Adrenal gland (tissue), 9 donors: ENCODE measurements at regions not wholly inside any gene's neighbourhood (a gene's known extent, or its start where the extent isn't known, plus 50 kb on each side); places are given as distances from the start of the nearest gene placed in this dataset.

Source experiments
- DNase-seq, 7 donors: peaks; one replicate each; pipeline ENCODE4 v3.0.0-alpha.2; 2019 to 2020
- H3K27ac ChIP-seq, 5 donors: fragments of 200-600 bp; sonication (generic) in 4 of 5; 1 replicate in 3 of 5; 2 replicates in 2 of 5; pipeline versions ENCODE4 v1.5.1 to v1.8.0; 2016 to 2020; ENCODE audit warnings: mild to moderate bottlenecking in 1 of 5
- H3K27me3 ChIP-seq: fragments of 200-600 bp; 2 replicates; pipeline ENCODE4 v1.8.0; 2021
- H3K36me3 ChIP-seq, 2 donors: fragments of 200-600 bp; replicated peaks in 1 of 2; 1 replicate in 1 of 2; 2 replicates in 1 of 2; pipeline versions ENCODE4 v1.5.1 to v1.8.0; 2018 to 2022
- H3K4me1 ChIP-seq, 2 donors: fragments of 200-600 bp; replicated peaks in 1 of 2; 1 replicate in 1 of 2; 2 replicates in 1 of 2; pipeline versions ENCODE4 v1.5.1 to v1.8.0; 2018 to 2021
- H3K4me3 ChIP-seq, 4 donors: fragments of 200-600 bp; sonication (generic) in 3 of 4; one replicate each; pipeline ENCODE4 v1.5.1; 2016 to 2018
- H3K9me3 ChIP-seq, 3 donors: fragments of 200-600 bp; sonication (generic) in 1 of 3; replicated peaks in 1 of 3; 1 replicate in 2 of 3; 2 replicates in 1 of 3; pipeline versions ENCODE4 v1.5.1 to v1.8.0; 2016 to 2021
- CTCF ChIP-seq, 6 experiments: fragments of 450-650 bp in 4 of 6; fragments of 200-600 bp in 2 of 6; sonication (generic) in 1 of 6; IDR thresholded peaks; 1 replicate in 5 of 6; 2 replicates in 1 of 6; pipeline versions ENCODE4 v1.5.1 to v1.8.0; 2016 to 2021; ENCODE audit warnings: antibody characterized with exemption in 6 of 6, mild to moderate bottlenecking in 2 of 6, moderate library complexity in 1 of 6
- POLR2A ChIP-seq, 2 donors: fragments of 450-650 bp; IDR thresholded peaks; one replicate each; pipeline ENCODE4 v1.6.1; 2017; ENCODE audit warnings: antibody characterized with exemption in 2 of 2, mild to moderate bottlenecking in 2 of 2, moderate library complexity in 1 of 2
- WGBS, 4 donors: extraction: QIAGEN DNeasy Blood & Tissue Kit in 2 of 4; methylation state at CpG; one replicate each; pipeline versions ENCODE4 v1.1.5 to v1.1.7; 2013 to 2017; 5-methylcytosine and 5-hydroxymethylcytosine counted together
- intact Hi-C, 2 donors: fragments of 100-400 bp; cut with DNase I; formaldehyde crosslinking; loops; one replicate each; pipeline versions ENCODE4 v1.14.1 to v1.15.0; 2022 to 2023
- donor health status: healthy with polysubstance abuse.
- donor health status: Bipolar disorder and iron deficiency.
- donor health status: DM: yes; HTN: yes; CAD: no.
- donor health status: DM: no; HTN: no; CAD: no.
- donor health status: DM: no; HTN: no; CAD: no.

- H3K36me3 ChIP-seq: no peaks in the 10 kb centered on the region
- no peak for DNase-seq
- intact Hi-C loops: no loop called here
- no peaks in the 10 kb centered on the region for H3K4me1 ChIP-seq
- WGBS, 4 donors: 67 to 82% (median 74%) methylated on average over 1 of the region's 1 CpG
- no peak overlapping the region for H3K27ac ChIP-seq
- no peak overlapping the region for H3K4me3 ChIP-seq
- H3K27me3 ChIP-seq: no peaks in the 10 kb centered on the region
- no peak for TF ChIP-seq POLR2A (IDR thresholded peaks at IDR 0.05)
- TF ChIP-seq CTCF (IDR thresholded peaks at IDR 0.05): no peak
- H3K9me3 ChIP-seq: no peaks in the 10 kb centered on the region
Observed at GRCh38 chr1:199338760-199339159, 688.8 kb upstream of the NR5A2 start.

DNA sequence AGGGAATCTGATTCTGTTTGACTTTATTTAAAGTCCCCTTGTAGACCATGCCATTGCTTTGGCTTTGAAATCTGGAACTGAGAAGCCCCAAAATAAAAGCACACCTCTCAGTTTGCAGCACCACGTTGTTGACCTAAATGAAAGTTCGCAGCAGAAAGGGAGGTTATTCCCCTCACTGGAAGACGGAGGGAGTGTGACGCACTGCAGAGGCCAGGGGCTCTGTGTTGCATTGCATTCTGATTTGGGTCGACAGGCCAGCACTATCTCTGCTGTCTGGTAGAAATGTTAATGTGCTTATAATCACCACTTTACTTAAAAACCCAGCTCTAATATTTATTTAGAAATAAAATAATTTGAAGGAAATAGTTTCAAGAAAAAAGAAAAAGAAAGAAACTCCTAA lies 675.2 kb upstream of the NR5A2 start:
- no peak for DNase-seq
- H3K27me3 ChIP-seq: no peaks in the 10 kb centered on the region
- 63 to 73% (median 70%) methylated on average over 5 of the region's 5 CpGs for WGBS, 4 donors
- TF ChIP-seq CTCF (IDR thresholded peaks at IDR 0.05) (no peak), POLR2A (IDR thresholded peaks at IDR 0.05) (no peak)
- no peaks in the 10 kb centered on the region for H3K4me1 ChIP-seq
- H3K27ac ChIP-seq: no peak overlapping the region
- H3K9me3 ChIP-seq: no peaks in the 10 kb centered on the region
- no peak overlapping the region for H3K4me3 ChIP-seq
- H3K36me3 ChIP-seq: no peaks in the 10 kb centered on the region
- intact Hi-C loops: no loop called here

GRCh38 chr1:199353906-199354305 lies 673.6 kb upstream of the NR5A2 start:
- Histone ChIP-seq H3K4me3 (no peak overlapping the region), H3K9me3 (no peaks in the 10 kb centered on the region), H3K27me3 (no peaks in the 10 kb centered on the region), H3K36me3 (no peaks in the 10 kb centered on the region), H3K4me1 (no peaks in the 10 kb centered on the region), H3K27ac (no peak overlapping the region)
- no peak for DNase-seq
- intact Hi-C loops: no loop called here
- TF ChIP-seq CTCF (IDR thresholded peaks at IDR 0.05): no peak
- 54 to 78% (median 74%) methylated on average over 2 of the region's 2 CpGs for WGBS, 4 donors

DNA sequence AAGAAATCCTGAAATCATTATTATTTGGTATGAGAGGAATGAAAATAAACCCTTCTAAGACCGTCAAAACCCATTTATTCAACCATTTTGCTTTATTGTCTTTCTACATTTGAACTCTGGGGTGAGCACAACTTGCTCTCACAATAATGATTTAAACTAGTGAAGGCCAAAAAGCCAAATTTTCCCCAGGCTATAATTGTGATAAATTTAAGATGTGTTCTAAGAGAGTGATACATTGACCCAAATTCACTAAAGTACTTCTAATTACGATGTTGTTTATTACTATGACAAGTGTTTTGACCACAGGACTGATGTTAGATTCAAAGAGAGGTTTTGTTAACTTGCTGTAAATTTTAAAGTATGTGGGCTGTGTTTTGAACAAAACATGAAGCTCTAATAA lies 670.9 kb upstream of the NR5A2 start:
- DNase-seq: no peak
- WGBS, 4 donors: 39 to 65% (median 53%) methylated on average over 2 of the region's 2 CpGs
- TF ChIP-seq POLR2A (IDR thresholded peaks at IDR 0.05) (no peak), CTCF (IDR thresholded peaks at IDR 0.05) (no peak)
- intact Hi-C loops: no loop called here
- Histone ChIP-seq H3K27me3 (no peaks in the 10 kb centered on the region), H3K27ac (no peak overlapping the region), H3K4me1 (no peaks in the 10 kb centered on the region), H3K4me3 (no peak overlapping the region), H3K36me3 (no peaks in the 10 kb centered on the region), H3K9me3 (no peaks in the 10 kb centered on the region)
